Keratinocyte (primary cell): ENCODE measurements at regions not wholly inside any gene's neighbourhood (a gene's known extent, or its start where the extent isn't known, plus 50 kb on each side); places are given as distances from the start of the nearest gene placed in this dataset.

Experiments used
- DNase-seq: peaks from one replicate; pipeline ENCODE4 v3.0.0-alpha.2; 2011; ENCODE audit warnings: low read depth, missing footprints, low spot score
- FAIRE-seq: peaks from 2 replicates; lab custom pipeline; 2011; peaks lifted over from hg19 to GRCh38; lab: Jason Lieb, UNC
- H2AFZ ChIP-seq: 2 replicates; pipeline ENCODE4 v1.6.0; 2012; ENCODE audit warnings: low read length, control low read depth, inconsistent platforms; ENCODE audit not compliant: control insufficient read depth
- H3K27ac ChIP-seq: 2 replicates; pipeline ENCODE4 v1.5.1; 2011; ENCODE audit warnings: low read length; ENCODE audit not compliant: control insufficient read depth, insufficient read depth
- H3K27me3 ChIP-seq: 3 replicates; pipeline ENCODE4 v1.6.0; 2011; ENCODE audit warnings: low read length; ENCODE audit not compliant: control insufficient read depth, insufficient read depth; ENCODE audit errors: extremely low read depth
- H3K36me3 ChIP-seq, 2 experiments: 2 replicates in 1 of 2; 3 replicates in 1 of 2; pipeline ENCODE4 v1.5.1; 2011; ENCODE audit warnings: low read length in 2 of 2, mild to moderate bottlenecking in 1 of 2; ENCODE audit not compliant: control insufficient read depth in 2 of 2, insufficient read depth in 2 of 2; ENCODE audit errors: extremely low read depth in 1 of 2
- H3K4me1 ChIP-seq: 3 replicates; pipeline ENCODE4 v1.5.1; 2011; ENCODE audit warnings: low read length; ENCODE audit not compliant: control insufficient read depth, insufficient read depth; ENCODE audit errors: extremely low read depth
- H3K4me2 ChIP-seq: 3 replicates; pipeline ENCODE4 v1.6.0; 2011; ENCODE audit warnings: low read depth, low read length; ENCODE audit not compliant: control insufficient read depth, insufficient read depth; ENCODE audit errors: extremely low read depth
- H3K4me3 ChIP-seq, 3 experiments: fragments of 200-600 bp in 1 of 3; sonication (generic) in 1 of 3; 2 replicates in 2 of 3; 3 replicates in 1 of 3; pipeline ENCODE4 v1.5.1; 2011 to 2016; ENCODE audit warnings: low read length in 3 of 3, mild to moderate bottlenecking in 3 of 3, control low read depth in 2 of 3, inconsistent platforms in 1 of 3, low read depth in 1 of 3, mixed read lengths in 1 of 3, mixed run types in 1 of 3, moderate library complexity in 1 of 3; ENCODE audit not compliant: control insufficient read depth in 2 of 3, insufficient read depth in 2 of 3; ENCODE audit errors: extremely low read depth in 1 of 3
- H3K79me2 ChIP-seq: 2 replicates; pipeline ENCODE4 v1.6.0; 2012; ENCODE audit warnings: low read length; ENCODE audit not compliant: control insufficient read depth, insufficient read depth
- H3K9ac ChIP-seq: 3 replicates; pipeline ENCODE4 v1.6.0; 2011; ENCODE audit warnings: low read length; ENCODE audit not compliant: control insufficient read depth, insufficient read depth; ENCODE audit errors: extremely low read depth
- H3K9me1 ChIP-seq: 3 replicates; pipeline ENCODE4 v1.6.0; 2011; ENCODE audit warnings: low read length; ENCODE audit not compliant: control insufficient read depth, insufficient read depth; ENCODE audit errors: extremely low read depth
- H3K9me3 ChIP-seq: 2 replicates; pipeline ENCODE4 v1.5.1; 2012; ENCODE audit warnings: low read depth, low read length; ENCODE audit not compliant: control insufficient read depth
- H4K20me1 ChIP-seq: 3 replicates; pipeline ENCODE4 v1.6.0; 2011; ENCODE audit warnings: low read length; ENCODE audit not compliant: control insufficient read depth, insufficient read depth; ENCODE audit errors: extremely low read depth
- EZH2 ChIP-seq: IDR thresholded peaks from one replicate; pipeline ENCODE4 v1.6.1; 2012; ENCODE audit warnings: inconsistent platforms, mild to moderate bottlenecking, low read length, moderate library complexity
- dilution Hi-C: fragments of 300-500 bp; cut with MboI; formaldehyde crosslinking; loops from one replicate; pipeline ENCODE4 v1.7.0; 2020; ENCODE audit warnings: low sequenced_read_pairs; ENCODE audit not compliant: extremely low pct_ligation_motif_present
- TF ChIP-seq, protein P1 (sequence below), 3 experiments: IDR thresholded peaks in 1 of 3; conservative IDR thresholded peaks in 1 of 3; optimal IDR thresholded peaks in 1 of 3; 2 replicates in 2 of 3; 3 replicates in 1 of 3; pipeline versions ENCODE3 to v1.5.1; 2011; ENCODE audit warnings: low read length in 3 of 3, mild to moderate bottlenecking in 3 of 3, moderate library complexity in 2 of 3, control low read depth in 1 of 3, inconsistent platforms in 1 of 3; ENCODE audit not compliant: insufficient read depth in 2 of 3; ENCODE audit errors: extremely low read depth in 1 of 3

DNA sequence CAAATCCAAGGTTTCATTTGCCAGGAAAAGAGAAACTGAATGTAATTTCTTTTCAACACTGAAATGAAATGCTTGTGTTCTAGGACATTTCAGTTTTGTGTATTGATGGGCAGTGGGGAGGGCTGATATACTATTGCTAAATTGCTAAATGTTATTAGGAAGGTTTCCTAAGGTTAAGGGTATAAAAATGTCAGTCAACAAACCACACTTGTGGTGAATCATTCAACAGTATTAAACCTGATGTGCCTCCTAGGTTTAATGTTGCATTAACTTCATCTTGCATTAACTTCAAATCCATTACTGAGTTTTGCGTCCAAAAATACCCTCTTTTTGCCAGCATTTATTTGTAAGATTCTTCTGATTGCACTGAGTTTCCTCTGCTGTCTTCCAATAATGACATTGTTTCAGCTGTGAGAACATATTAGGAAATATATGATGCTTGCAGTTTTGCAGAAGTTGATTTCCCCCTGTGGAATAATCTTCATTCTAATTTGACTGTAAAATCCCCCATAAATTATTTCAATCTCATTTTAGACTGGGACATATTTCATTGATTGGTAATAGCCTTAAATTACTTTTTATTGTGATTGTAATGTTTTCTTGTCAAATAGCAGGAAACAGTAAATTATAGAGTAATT, 758.3 kb downstream of the GBE1 start:
- H3K9me1 ChIP-seq, result no peaks in the 10 kb centered on the region
- no peaks in the 10 kb centered on the region for H3K36me3 ChIP-seq
- H3K9ac ChIP-seq, result no peak overlapping the region
- H4K20me1 ChIP-seq, result no peaks in the 10 kb centered on the region
- no peak for DNase-seq
- no peaks in the 10 kb centered on the region for H3K27me3 ChIP-seq
- H3K4me1 ChIP-seq, result no peaks in the 10 kb centered on the region
- no peak for FAIRE-seq
- no peak overlapping the region for H2AFZ ChIP-seq
- no peak overlapping the region for H3K27ac ChIP-seq
- no peak overlapping the region for H3K4me2 ChIP-seq
- no peak overlapping the region for H3K4me3 ChIP-seq
- H3K79me2 ChIP-seq, result no peaks in the 10 kb centered on the region
- dilution Hi-C loops, result no loop called here
- peaks cover 2% of the 10 kb centered on the region for H3K9me3 ChIP-seq
- TF ChIP-seq EZH2, result no peak
- TF ChIP-seq, protein P1, sequence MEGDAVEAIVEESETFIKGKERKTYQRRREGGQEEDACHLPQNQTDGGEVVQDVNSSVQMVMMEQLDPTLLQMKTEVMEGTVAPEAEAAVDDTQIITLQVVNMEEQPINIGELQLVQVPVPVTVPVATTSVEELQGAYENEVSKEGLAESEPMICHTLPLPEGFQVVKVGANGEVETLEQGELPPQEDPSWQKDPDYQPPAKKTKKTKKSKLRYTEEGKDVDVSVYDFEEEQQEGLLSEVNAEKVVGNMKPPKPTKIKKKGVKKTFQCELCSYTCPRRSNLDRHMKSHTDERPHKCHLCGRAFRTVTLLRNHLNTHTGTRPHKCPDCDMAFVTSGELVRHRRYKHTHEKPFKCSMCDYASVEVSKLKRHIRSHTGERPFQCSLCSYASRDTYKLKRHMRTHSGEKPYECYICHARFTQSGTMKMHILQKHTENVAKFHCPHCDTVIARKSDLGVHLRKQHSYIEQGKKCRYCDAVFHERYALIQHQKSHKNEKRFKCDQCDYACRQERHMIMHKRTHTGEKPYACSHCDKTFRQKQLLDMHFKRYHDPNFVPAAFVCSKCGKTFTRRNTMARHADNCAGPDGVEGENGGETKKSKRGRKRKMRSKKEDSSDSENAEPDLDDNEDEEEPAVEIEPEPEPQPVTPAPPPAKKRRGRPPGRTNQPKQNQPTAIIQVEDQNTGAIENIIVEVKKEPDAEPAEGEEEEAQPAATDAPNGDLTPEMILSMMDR (optimal IDR thresholded peaks at IDR 0.05 in 1 of 3, IDR thresholded peaks at IDR 0.05 in 1 of 3, conservative IDR thresholded peaks at IDR 0.05 in 1 of 3; ENCODE audit: extremely low read depth in 1 of 3, insufficient read depth in 2 of 3, low read length in 3 of 3), result no peak

DNA sequence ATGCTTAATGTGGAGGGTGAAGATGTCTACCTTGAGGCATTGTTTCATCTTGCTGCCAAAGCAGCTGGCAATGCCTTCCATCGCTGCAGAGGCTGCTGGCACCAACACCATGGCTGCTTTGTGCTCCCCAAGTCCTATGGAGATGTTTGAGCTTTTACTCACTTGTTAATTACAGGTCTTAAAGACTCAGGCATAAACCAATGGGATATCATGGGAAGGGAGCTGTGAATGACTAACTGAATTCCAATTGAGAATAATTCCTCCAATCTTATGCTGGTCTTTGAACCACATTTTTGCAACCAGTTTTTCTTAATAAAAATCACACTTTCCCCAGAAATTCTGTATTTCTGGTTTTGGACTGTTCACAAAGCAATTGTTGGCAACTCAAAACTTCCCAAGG, 762.0 kb downstream of the GBE1 start:
- H3K4me2 ChIP-seq, result no peak overlapping the region
- H3K36me3 ChIP-seq, result no peaks in the 10 kb centered on the region
- TF ChIP-seq, protein P1 (optimal IDR thresholded peaks at IDR 0.05 in 1 of 3, IDR thresholded peaks at IDR 0.05 in 1 of 3, conservative IDR thresholded peaks at IDR 0.05 in 1 of 3; ENCODE audit: extremely low read depth in 1 of 3, insufficient read depth in 2 of 3, low read length in 3 of 3), result no peak
- no peak overlapping the region for H2AFZ ChIP-seq
- dilution Hi-C loops, result no loop called here
- H3K27me3 ChIP-seq, result no peaks in the 10 kb centered on the region
- DNase-seq (no peak), FAIRE-seq (no peak)
- no peak overlapping the region for H3K4me3 ChIP-seq
- no peaks in the 10 kb centered on the region for H3K79me2 ChIP-seq
- no peak overlapping the region for H3K27ac ChIP-seq
- no peaks in the 10 kb centered on the region for H3K9me3 ChIP-seq
- no peaks in the 10 kb centered on the region for H4K20me1 ChIP-seq
- H3K9me1 ChIP-seq, result no peaks in the 10 kb centered on the region
- no peak overlapping the region for H3K9ac ChIP-seq
- no peaks in the 10 kb centered on the region for H3K4me1 ChIP-seq
